ENCODE measurements at regions not wholly inside any gene's neighbourhood (a gene's known extent, or its start where the extent isn't known, plus 50 kb on each side); places are given as distances from the start of the nearest gene placed in this dataset.
"Not testable (repeated sequence)": the region's sequence is repeated elsewhere in the genome, so short reads cannot be mapped to it uniquely, and the experiment has no call there.

GRCh38 chr3:191148131-191148530 is 50.9 kb upstream of the OSTN start:
- no peak for DNase-seq (ENCODE audit: low read depth)

GRCh38 chr3:191143224-191143623 is 55.8 kb upstream of the OSTN start:
- no peak for DNase-seq (ENCODE audit: low read depth)

- DNase-seq (ENCODE audit: low read depth), result peak; percentile 48
These were observed 57.3 kb upstream of the OSTN start for GRCh38 chr3:191141728-191142127.

GRCh38 chr3:191139736-191140135 is 59.3 kb upstream of the OSTN start:
- DNase-seq (ENCODE audit: low read depth), result no peak

DNA sequence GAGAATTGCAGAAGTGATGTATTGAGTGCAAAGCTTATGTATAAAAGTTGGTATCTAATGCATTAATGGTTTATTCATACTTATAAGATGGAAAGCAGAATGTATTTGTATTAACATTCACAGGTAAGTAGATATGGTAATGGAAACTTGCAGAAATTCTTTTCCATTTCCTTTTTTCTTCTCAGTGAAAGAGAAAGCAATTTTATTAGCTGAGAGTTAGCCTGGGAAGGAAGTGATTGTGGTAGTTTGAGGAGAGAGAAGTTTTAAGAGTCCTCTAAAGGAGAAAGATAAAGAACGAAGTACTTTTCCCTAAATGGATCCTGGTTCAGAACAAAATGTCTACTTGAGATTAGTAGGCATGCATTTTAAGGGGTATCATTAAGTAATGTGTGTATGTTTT is 60.1 kb upstream of the OSTN start:
- no peak for DNase-seq (ENCODE audit: low read depth)

- DNase-seq (ENCODE audit: low read depth), result no peak
These were observed 61.3 kb upstream of the OSTN start for GRCh38 chr3:191137708-191138107.

DNA sequence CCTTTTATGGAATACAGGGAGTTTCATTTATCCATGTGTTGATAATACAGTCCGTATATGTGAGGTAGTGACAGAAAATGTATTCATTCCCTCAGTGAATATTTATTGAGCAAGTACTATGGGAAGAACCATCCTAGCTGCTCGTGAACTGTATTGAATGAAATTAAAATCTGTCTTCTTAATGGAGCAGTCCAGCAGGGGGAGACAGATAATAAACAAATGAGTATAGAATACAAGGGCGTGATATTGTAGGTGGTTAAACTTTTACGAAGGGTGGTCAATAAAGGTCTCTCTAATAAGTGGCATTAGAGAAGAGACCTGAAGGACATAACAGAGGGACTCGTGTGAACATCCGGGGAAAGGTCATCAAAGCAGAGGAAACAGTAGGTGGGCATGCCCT is 62.7 kb upstream of the OSTN start:
- peak; percentile 31 for DNase-seq (ENCODE audit: low read depth)

DNA sequence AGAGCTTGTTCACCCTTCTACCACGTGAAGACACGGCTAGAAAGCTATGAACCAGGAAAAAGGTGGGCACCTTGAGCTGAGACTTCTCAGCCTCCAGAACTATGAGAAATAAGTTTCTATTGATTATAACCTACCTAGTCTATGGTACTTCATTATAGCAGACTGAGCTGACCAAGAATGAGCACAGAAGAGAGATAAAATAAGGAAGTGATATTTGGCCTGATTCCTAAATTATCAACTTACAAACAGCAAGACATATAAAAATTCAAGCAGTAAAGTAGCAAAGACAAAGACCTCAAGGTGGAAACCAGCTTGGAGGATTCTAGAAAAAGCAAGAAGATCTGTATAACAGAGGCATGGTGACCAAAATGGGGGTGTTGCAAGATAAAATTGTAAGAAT is 63.9 kb upstream of the OSTN start:
- DNase-seq (ENCODE audit: low read depth), result no peak

DNA sequence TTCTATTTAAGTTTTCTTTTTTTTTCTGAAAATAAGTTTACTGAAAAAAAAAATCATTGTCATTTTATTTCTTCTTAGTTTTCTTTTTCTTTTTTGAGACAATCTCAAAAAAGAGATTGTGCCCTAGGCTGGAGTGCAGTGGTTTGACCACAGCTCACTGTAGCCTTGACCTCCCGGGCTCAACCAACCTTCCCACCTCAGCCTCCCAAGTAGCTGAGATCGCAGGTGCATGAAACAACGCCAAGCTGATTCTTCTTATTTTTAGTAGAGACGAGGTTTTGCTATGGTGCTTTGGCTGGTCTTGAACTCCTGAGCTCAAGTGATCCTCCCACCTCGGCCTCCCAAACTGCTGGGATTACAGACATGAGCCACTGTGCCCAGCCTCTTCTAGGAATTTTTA is 65.7 kb upstream of the OSTN start:
- DNase-seq (ENCODE audit: low read depth), result no peak

GRCh38 chr3:191131305-191131704 is 67.7 kb upstream of the OSTN start:
- DNase-seq (ENCODE audit: low read depth), result no peak

- DNase-seq (ENCODE audit: low read depth), result not testable (repeated sequence)
These were observed 74.2 kb upstream of the OSTN start for GRCh38 chr3:191124891-191125290.

- DNase-seq (ENCODE audit: low read depth), result no peak
These were observed 75.1 kb upstream of the OSTN start for GRCh38 chr3:191123946-191124345.

DNA sequence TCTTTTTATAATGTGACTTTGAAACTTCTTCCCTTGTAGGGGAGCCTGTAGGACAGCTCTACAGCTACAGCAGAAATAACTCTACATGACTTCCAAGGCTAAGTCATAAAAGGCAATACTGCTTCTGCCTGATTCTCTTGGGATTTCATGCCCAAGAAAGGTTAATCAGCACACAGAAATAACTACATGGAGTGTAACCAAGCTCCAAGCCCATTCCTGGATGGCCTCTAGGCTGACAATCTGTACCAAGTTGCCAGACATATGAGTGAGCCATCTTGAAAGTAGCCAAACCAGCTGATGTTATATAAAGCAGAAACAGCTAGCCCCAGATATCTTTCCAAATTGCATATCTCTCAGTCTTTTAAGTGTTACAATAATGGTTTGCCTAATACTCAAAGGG is 75.8 kb upstream of the OSTN start:
- DNase-seq (ENCODE audit: low read depth), result no peak

- DNase-seq (ENCODE audit: low read depth), result no peak
These were observed 78.4 kb upstream of the OSTN start for GRCh38 chr3:191120447-191121298.

- no peak for DNase-seq (ENCODE audit: low read depth)
These were observed 79.4 kb upstream of the OSTN start for GRCh38 chr3:191119415-191120295.

DNA sequence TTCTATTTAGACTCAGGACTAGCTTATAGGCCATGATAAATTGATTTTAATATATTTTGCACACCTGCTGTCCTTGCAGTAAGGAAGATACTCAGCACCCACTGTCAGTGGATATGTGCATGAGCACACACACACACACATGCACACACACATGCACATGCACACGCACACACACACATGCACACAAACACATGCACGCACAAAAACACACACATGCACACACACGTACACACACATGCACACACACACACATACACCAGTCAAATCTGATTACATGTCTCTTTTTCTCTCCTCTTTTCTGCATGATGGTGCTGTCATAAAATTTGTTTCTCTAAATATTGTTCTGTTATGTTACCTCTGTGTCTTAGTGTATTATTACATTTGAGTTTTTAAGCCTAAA is 87.3 kb upstream of the OSTN start:
- no peak for DNase-seq (ENCODE audit: low read depth)

- no peak for DNase-seq (ENCODE audit: low read depth)
These were observed 93.6 kb upstream of the OSTN start for GRCh38 chr3:191105418-191105817.

DNA sequence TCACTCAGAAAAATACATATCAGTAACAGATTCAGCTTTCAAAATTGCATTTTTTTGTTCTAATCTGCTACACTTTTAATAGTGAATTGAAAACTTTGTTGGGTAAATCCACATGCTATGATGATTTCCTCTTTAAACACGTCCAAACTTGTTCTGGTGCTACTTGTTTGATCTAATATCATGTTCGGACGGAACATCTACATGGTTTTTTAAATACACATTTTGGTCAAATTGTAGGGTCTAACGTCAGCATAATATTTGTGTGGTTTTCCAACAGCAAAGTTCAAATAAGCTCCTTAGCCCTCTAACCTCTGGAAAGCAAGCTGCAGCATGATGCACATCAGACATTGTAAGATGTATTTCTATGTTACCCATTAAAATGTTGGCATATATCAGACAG is 98.5 kb upstream of the OSTN start:
- no peak for DNase-seq (ENCODE audit: low read depth)

DNA sequence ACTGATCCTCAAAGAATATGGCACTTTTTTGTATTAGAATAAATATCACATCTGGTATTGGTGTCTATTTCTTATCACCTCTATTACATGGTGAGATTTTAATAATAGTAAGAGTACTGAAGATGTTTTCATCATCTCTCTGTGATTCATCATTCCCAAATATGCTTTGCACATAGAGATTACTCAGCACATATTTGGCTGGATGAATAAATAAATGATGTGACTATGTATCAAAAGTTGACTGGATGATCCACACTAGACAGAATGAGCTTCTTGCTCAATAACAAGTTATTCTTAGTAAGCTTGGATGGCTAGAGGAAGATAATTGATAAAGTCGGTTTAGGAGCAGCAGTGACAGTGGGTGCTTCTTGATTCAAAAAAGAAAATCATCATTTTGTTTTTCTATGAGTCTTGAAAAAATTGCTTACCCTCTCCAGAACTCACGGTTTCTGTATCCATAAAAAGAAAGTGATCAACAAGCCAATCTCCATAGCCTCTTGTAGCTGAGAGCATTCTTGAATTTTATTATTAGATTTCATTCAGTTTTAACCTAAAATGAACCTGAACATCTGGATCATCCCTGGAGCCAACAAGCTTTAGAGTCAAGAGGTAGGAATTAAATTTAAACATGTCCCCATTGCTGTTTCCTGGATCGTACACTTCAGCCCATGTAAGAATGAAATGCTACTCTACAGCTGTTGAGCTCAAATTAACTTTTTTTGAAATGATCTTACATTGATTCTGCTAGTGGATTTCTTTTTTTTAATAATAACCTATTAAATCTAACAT is 104.8 kb upstream of the OSTN start:
- DNase-seq (ENCODE audit: low read depth), result peak; percentile 86

DNA sequence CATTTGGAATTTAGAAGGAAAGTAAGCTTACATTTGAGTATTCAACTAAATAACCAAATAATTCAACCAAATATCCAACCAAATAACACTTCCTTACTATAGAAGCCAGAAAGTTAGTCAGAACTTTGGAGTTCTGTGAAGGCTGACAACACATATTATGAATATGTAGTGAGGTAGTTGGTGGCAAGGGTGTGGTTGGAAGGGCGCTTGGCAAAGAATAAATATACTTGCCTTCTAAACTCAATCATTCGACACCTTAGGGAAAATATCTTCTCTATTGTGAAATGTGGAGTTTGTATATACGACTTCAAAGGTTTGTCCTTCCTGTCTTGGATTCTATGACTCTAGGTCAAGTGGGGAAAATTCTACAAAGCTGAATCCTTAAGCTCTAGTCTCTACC is 111.7 kb upstream of the OSTN start:
- no peak for DNase-seq (ENCODE audit: low read depth)

DNA sequence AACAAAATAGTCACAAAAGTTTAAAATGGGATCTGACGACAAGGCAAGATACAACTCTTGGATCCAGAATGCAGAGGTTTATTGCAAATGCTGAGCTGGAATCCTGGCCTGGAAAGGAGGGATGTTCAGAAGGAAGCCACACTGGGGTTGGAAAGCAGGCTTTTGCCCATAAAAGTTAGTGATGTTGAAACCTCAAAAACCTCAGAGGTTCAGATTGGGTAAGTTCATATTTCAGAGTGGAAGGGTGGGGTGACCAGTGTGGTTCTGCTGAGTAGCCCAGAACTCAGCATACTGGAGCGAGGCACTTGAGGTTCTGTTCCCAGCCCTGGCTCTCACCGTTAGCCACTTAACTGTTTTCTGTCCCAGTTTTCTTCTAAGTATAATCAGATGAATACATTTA is 114.0 kb upstream of the OSTN start:
- peak; percentile 71 for DNase-seq (ENCODE audit: low read depth)

GRCh38 chr3:191078913-191079312 is 120.1 kb upstream of the OSTN start:
- not testable (repeated sequence) for DNase-seq (ENCODE audit: low read depth)
